GM10248 (cell line): ENCODE measurements at regions not wholly inside any gene's neighbourhood (a gene's known extent, or its start where the extent isn't known, plus 50 kb on each side); places are given as distances from the start of the nearest gene placed in this dataset.

Source experiments
- CTCF ChIA-PET: fragments of 300-600 bp; sonication (Branson Sonifier 250); formaldehyde crosslinking; extraction: SDS; loops from one replicate; lab custom pipeline; 2021; ENCODE audit warnings: antibody characterized with exemption; lab: Yijun Ruan, JAX
- POLR2A ChIA-PET: fragments of 350-650 bp; sonication (Branson Sonifier 250); formaldehyde crosslinking; extraction: SDS; loops from one replicate; lab custom pipeline; 2020; ENCODE audit warnings: antibody characterized with exemption; lab: Yijun Ruan, JAX
- DNase-seq: peaks from one replicate; pipeline ENCODE4 v3.0.0; 2012; ENCODE audit errors: extremely low spot score
- TF ChIP-seq, protein P1 (sequence below): IDR thresholded peaks from 2 replicates; pipeline ENCODE4 v1.5.1; 2012; ENCODE audit warnings: mild to moderate bottlenecking, low read depth; ENCODE audit errors: extremely low read depth, missing control alignments, control extremely low read depth

GRCh38 chr21:35775778-35776544, 284.4 kb downstream of the SETD4 start:
- TF ChIP-seq, protein P1, sequence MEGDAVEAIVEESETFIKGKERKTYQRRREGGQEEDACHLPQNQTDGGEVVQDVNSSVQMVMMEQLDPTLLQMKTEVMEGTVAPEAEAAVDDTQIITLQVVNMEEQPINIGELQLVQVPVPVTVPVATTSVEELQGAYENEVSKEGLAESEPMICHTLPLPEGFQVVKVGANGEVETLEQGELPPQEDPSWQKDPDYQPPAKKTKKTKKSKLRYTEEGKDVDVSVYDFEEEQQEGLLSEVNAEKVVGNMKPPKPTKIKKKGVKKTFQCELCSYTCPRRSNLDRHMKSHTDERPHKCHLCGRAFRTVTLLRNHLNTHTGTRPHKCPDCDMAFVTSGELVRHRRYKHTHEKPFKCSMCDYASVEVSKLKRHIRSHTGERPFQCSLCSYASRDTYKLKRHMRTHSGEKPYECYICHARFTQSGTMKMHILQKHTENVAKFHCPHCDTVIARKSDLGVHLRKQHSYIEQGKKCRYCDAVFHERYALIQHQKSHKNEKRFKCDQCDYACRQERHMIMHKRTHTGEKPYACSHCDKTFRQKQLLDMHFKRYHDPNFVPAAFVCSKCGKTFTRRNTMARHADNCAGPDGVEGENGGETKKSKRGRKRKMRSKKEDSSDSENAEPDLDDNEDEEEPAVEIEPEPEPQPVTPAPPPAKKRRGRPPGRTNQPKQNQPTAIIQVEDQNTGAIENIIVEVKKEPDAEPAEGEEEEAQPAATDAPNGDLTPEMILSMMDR = no peak
- DNase-seq = no peak
- ChIA-PET POLR2A (no interaction called here), CTCF (no interaction called here)

DNA sequence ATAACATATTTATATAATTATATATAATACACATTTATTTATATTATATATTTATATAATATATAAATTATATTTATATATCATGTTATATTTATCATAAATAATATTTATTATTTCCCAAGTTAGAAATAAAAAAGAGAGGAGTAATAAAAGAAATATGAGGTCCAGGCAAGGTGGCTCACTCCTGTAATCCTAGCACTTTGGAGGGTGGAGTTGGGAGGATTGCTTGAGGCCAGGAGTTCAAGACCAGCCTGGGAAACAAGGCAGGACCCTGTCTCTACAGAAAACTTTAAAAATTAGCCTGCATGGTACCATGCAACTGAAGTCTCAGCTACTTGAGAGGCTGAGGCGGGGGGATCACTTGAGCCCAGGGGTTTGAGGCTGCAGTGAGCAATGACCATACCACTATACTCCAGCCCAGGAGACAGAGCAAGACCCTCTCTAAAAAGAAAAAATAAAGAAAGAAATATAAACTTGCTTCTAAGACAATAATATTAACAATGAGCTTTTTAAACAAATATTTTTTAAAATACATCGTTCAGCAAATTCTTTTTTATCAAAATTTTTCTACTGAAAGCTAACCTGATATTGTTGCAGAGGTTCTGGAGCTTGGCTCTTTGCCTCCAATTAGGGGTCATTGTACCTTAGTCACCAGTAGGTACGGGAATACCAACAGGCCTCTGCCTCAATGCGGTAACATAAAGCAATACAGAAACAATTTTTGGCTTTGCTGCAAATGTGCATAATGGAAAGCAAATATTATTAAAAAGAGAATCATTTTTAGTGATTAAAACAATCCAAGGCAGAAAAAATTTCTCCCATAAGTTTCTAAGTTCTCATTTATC, 290.0 kb downstream of the SETD4 start:
- TF ChIP-seq, protein P1 = no peak
- DNase-seq = no peak
- POLR2A ChIA-PET = no interaction called here
- CTCF ChIA-PET = no interaction called here

GRCh38 chr21:35768187-35768586, 292.1 kb downstream of the SETD4 start:
- ChIA-PET POLR2A (no interaction called here), CTCF (no interaction called here)
- no peak for DNase-seq
- TF ChIP-seq, protein P1 = no peak

DNA sequence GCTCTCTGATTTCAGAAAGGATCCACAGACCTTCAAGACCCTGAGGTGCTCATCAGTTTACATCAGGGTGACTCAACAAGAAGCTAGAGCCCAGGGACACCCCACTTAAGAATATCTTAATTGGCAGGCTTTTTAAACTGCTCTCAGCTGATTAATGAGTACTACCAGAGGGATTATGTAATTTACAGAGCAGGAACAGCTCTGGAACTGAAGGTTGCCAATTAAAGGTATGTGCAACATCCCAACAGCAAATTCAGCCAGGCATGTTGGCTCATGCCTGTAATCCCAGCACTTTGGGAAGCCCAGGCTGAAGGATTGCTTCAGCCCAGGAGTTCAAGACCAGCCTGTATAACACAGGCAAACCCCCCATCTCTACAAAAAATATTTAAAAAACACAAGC, 295.7 kb downstream of the SETD4 start:
- no peak for DNase-seq
- TF ChIP-seq, protein P1 = no peak
- ChIA-PET POLR2A (no interaction called here), CTCF (interaction anchor here (2.8 kb wide), 1 partner anchor 11 kb away, joined by 6 read pairs; no protein-coding TSS in a partner anchor)

DNA sequence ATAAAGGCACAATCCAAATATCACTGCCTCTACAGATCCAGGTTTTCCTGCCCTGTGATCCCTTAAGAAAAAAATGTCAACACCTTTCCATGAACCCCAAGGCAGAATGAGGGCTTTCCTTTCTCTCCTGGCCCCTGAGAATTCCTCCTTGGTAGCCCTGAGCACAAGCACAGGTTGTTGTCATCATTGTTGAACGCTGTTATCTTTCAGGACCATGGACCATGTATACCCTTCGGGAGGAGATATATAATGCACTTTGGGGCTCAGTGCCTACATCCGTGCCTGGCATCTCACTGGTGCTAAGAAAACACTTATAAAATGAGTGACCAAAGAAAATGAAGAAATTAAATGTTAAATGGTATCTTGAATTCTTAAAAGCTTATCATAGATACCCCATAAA, 296.2 kb downstream of the SETD4 start:
- TF ChIP-seq, protein P1 = no peak
- DNase-seq = no peak
- POLR2A ChIA-PET = no interaction called here
- CTCF ChIA-PET = interaction anchor here (2.8 kb wide), 1 partner anchor 10 kb away, joined by 6 read pairs; no protein-coding TSS in a partner anchor

- CTCF ChIA-PET = interaction anchor here (1.6 kb wide), 1 partner anchor 10 kb away, joined by 6 read pairs; no protein-coding TSS in a partner anchor
- DNase-seq = no peak
- TF ChIP-seq, protein P1 = no peak
- POLR2A ChIA-PET = no interaction called here
These were observed 305.7 kb downstream of the SETD4 start for GRCh38 chr21:35754583-35754982.
